Muscle of arm (tissue), 1 donor: ENCODE measurements at regions not wholly inside any gene's neighbourhood (a gene's known extent, or its start where the extent isn't known, plus 50 kb on each side); places are given as distances from the start of the nearest gene placed in this dataset.
"Not testable (repeated sequence)": the region's sequence is repeated elsewhere in the genome, so short reads cannot be mapped to it uniquely, and the experiment has no call there.

Experiments
- DNase-seq: peaks from one replicate; pipeline ENCODE4 v3.0.0-alpha.2; 2013

- DNase-seq: no peak
These were observed 288.1 kb downstream of the DUSP6 start for GRCh38 chr12:89064151-89064550.

DNA sequence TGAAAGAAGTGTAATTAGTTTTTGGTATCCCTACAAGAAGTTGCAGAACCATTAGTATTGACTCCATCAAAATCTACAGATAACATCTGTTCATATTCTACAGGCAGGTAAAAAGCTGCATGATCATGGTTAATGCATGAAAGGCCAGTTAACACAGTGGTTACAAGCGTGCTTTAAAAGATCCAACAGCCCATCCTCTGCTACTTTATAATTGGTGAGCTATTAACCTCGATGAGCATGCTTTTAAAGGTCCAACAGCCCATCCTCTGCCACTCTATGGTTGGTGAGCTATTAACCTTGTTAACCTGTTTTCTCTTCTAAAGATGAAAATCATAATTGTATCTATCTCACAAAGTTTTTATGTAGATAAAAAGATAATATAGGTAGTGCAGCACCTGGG, 289.3 kb downstream of the DUSP6 start:
- DNase-seq: no peak

DNA sequence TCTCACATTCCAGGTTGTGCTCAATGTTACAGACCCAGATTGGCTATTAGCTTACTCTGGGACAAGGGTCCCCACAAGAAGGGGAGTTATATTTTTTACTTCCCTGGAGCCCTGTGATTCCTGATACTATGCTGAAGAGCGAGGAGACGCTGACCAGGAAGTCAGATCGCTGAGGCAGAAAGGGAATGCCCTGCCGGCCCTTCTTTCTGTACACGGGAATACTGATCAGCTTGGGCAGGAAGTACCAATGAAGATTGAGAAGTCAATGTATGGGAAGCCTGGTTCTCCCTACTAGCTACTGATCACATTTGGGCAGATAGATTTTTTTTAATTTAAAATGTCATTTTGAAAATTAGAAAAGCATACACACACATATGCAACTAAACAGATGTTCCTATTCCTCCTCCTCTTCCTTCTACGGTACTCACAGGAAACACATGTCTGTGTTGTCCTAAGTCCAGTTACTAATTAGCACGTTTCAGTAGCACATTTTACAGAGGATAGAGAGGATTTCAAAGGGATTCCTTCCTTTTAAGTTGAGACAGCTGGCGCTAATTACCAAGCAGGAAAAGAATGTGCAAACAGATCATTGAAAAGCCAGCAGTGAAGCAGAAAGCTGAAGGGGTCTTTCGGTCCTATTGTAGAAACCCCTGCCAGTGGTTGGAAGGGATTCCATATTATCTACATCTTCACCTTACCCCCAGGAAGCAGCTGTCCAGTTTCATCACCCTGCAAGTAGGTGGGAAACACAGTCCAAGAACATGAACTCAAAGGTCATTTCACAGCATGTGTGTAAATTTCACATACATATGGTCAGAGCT, 292.4 kb downstream of the DUSP6 start:
- no peak for DNase-seq

DNA sequence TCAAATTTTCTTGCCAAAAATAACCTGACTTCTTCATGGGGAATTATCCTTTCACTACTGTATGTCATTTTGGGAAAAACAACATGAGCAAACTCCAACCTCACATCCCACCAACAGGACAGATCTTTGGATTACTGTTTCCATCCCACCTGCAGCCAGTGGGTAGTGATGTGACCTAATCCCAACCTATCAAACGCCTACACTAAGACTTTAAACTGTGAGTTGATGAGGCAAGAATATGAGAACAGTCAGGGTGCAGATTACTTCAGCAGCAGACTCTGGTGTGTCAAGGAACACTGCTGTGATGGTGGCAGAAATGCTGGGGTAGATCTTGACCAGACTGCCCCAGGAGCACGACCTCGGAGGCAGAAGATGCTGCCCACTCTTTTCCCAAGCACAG, 293.2 kb downstream of the DUSP6 start:
- no peak for DNase-seq

- DNase-seq: no peak
These were observed 293.9 kb downstream of the DUSP6 start for GRCh38 chr12:89058402-89058801.

DNA sequence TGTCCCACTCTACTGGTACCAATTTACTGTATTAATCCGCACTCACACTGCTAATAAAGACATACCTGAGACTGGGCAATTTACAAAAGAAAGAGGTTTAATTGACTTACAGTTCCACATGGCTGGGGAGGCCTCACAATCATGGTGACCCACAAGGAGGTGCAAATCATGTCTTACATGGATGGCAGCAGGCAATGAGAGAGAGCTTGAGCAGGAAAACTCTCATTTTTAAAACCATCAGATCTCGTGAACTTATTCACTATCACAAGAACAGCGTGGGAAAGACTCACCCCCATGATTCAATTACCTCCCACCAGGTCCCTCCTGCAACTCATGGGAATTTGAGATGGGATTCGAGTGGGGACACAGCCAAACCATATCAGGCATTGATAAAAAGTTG, 298.5 kb downstream of the DUSP6 start:
- DNase-seq: not testable (repeated sequence)

- peak; percentile 65 for DNase-seq
These were observed 301.1 kb downstream of the DUSP6 start for GRCh38 chr12:89051065-89051677.

- no peak for DNase-seq
These were observed 304.4 kb downstream of the DUSP6 start for GRCh38 chr12:89047856-89048418.

DNA sequence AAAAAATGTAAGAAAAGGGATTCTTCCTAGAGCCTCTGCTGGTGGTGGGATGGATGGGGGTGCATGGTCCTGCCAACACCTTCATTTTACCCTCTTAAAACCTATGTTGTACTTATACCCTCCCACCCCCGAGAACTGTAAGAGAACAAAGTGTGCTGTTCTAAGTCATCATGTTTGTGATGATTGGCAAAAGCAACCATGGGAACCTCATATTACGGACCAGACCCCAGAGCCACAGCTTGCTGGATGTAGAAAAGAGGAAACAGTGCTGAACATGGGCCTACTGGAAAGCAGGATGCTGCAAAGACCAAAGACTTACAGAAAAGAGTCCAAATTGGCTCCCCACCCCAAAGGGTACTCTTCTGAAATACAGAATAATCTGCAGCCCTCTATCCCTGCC, 311.2 kb downstream of the DUSP6 start:
- DNase-seq: no peak

DNA sequence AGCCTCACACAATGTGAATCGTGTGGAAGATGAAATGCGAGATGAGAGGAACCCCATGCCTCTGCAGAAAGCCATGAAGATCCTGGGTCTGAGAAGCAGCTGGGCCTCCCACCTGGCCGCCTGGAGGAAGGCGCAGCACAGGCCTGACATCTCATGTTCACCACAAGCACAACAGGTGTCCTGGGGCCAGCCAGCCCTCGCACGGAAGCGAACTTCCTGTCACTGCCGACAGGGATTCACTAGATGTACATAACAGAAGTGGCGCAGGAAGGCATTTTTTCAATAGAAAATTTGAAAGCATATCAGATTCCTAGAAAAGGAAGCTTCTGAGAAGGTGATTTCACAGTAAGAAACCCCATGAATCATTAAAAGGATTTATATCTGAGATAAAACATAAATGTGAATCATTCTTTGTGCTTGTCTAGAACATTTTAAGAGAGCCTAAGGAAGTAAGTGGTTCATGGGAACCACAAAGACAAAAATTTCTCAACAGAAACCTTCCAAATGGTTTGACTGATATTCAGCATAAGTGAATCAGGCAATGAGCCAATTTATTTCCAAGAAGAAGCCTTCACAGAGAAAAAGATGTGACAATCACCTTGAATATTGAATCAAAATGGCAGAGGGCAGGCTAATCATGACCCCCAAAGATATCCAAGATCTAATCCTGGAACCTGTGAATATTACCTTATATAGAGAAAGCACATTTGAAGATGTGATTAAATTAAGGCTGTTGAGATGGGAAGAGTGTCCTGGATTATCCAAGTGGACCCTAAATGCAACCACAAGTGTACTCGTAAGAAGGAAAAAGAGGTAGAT, 311.9 kb downstream of the DUSP6 start:
- no peak for DNase-seq

GRCh38 chr12:89038831-89039512, 313.3 kb downstream of the DUSP6 start:
- DNase-seq: no peak

DNA sequence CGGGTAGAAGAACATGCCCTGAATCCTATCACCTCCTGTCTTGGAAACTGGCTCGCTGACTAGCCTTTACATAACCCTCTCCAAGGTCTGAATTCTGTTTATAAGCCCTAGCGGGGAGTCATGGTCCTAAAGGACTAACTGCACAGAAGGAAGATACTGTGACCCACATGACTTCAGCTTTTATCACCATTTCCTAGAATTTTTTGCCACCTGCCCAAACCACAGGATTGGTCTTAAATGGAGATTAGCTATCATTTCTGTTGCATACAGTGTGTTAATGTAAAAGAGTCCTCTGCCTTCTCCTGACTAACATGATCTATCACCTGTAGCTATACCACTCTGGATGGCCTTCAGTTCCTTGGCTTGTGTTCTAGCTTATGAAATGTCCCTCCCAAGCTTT, 319.2 kb downstream of the DUSP6 start:
- DNase-seq: no peak

DNA sequence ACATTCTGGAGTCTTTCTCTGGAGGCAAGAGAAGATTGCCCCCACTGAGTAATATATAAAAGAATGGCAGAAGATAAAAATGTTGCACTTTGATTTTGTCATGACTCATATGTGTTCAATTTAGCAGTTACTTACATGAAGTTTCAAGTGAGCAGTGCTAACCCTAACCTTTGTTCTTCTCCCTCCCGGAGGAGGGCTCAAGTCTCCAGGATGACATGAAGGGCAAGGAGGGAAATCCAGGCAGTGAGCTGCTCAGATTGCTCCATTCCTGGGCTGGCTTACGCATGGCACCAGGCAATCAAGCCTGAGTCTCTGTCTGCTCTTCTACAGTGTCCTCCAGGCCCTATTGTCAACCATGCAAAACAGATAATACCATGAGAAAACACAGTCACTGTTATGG, 322.3 kb downstream of the DUSP6 start:
- no peak for DNase-seq

DNA sequence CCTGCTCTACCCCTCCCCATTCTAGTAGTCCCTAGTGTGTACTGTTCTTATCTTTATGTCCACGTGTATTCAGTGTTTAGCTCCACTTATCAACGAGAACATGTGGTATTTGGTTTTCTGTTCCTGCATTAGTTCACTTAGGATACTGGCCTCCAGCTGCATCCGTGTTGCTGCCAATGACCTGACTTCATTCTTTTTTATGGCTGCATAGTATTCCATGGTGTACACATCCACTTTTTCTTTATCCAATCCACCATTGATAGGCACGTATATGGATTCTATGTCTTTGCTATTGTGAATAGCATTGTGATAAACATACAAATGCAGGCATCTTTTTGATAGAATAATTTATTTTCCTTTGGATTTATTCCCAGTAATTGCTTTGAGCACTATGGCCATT, 327.7 kb downstream of the DUSP6 start:
- no peak for DNase-seq

- no peak for DNase-seq
These were observed 328.4 kb downstream of the DUSP6 start for GRCh38 chr12:89023936-89024335.

DNA sequence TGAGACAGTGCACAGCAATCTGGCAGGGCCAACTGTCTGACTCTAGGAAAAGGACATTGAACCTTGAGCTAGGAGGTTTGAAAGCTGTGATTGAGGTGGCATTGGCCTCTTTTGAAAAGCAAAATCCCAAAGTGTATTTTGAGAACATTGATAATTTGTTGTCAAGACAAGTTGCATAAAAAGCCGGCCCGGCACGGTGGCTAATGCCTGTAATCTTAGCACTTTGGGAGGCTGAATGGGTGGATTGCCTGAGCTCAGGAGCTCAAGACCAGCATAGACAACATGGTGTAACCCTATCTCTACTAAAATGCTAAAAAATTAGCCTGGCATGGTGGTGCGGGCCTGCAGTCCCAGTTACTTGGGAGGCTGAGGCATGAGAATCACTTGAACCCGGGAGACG, 331.6 kb downstream of the DUSP6 start:
- DNase-seq: no peak

DNA sequence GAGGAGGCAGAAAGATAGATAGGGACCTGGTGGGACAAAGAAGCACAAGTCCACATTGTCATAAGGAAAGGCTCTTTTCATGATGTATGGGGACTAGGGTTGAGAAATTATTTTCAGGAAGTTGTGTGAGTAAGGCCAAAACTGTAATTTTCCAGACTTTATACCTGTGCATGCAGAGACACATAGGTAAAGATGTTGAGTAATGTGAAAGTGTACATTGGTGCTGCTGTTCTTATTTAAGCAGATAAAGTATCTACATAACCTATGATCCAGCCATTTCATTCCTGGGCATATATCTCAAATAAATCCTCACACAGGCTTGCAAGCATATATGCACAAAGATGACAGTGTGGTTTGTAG, 332.2 kb downstream of the DUSP6 start:
- no peak for DNase-seq

GRCh38 chr12:89019439-89020120, 332.7 kb downstream of the DUSP6 start:
- peak; percentile 79 for DNase-seq

- peak; percentile 75 for DNase-seq
These were observed 335.1 kb downstream of the DUSP6 start for GRCh38 chr12:89016970-89017778.

- DNase-seq: no peak
These were observed 336.9 kb downstream of the DUSP6 start for GRCh38 chr12:89015419-89015818.
